Hepatocyte (in vitro differentiated cells): ENCODE measurements at regions not wholly inside any gene's neighbourhood (a gene's known extent, or its start where the extent isn't known, plus 50 kb on each side); places are given as distances from the start of the nearest gene placed in this dataset.
A peak's percentile ranks its signal among the peaks of the same experiment; 100 is the strongest.
"Not testable (repeated sequence)": the region's sequence is repeated elsewhere in the genome, so short reads cannot be mapped to it uniquely, and the experiment has no call there.

Experiments
- DNase-seq: peaks from one replicate; pipeline ENCODE4 v3.0.0-alpha.2; 2016; ENCODE audit warnings: low spot score
- H2AFZ ChIP-seq: fragments of 200-600 bp; sonication (generic); 2 replicates; pipeline ENCODE4 v1.6.0; 2016; ENCODE audit warnings: antibody characterized with exemption, mild to moderate bottlenecking
- H3K27ac ChIP-seq: fragments of 200-600 bp; sonication (generic); 2 replicates; pipeline ENCODE4 v1.5.1; 2016; ENCODE audit warnings: mild to moderate bottlenecking
- H3K27me3 ChIP-seq: fragments of 200-600 bp; sonication (generic); 2 replicates; pipeline ENCODE4 v1.6.1; 2016
- H3K36me3 ChIP-seq: fragments of 200-600 bp; sonication (generic); replicated peaks from 2 replicates; pipeline ENCODE4 v1.5.1; 2016; ENCODE audit warnings: low read depth; ENCODE audit not compliant: insufficient read depth
- H3K4me1 ChIP-seq: fragments of 200-600 bp; sonication (generic); 2 replicates; pipeline ENCODE4 v1.5.1; 2016; ENCODE audit warnings: mild to moderate bottlenecking, moderate library complexity; ENCODE audit not compliant: insufficient read depth
- H3K4me2 ChIP-seq: fragments of 200-600 bp; sonication (generic); 2 replicates; pipeline ENCODE4 v1.6.0; 2016
- H3K4me3 ChIP-seq: fragments of 200-600 bp; sonication (generic); 2 replicates; pipeline ENCODE4 v1.5.1; 2016; ENCODE audit warnings: mild to moderate bottlenecking
- H3K79me2 ChIP-seq: fragments of 200-600 bp; sonication (generic); 2 replicates; pipeline ENCODE4 v1.6.0; 2017; ENCODE audit warnings: mild to moderate bottlenecking
- H3K9me2 ChIP-seq: fragments of 200-600 bp; sonication (generic); replicated peaks from 2 replicates; pipeline ENCODE4 v1.6.0; 2017; ENCODE audit warnings: mild to moderate bottlenecking; ENCODE audit not compliant: insufficient read depth
- H3K9me3 ChIP-seq: fragments of 200-600 bp; sonication (generic); 2 replicates; pipeline ENCODE4 v1.5.1; 2016; ENCODE audit warnings: low read depth, mild to moderate bottlenecking
- H4K20me1 ChIP-seq: fragments of 200-600 bp; sonication (generic); 2 replicates; pipeline ENCODE4 v1.6.0; 2016; ENCODE audit warnings: mild to moderate bottlenecking; ENCODE audit not compliant: insufficient read depth, poor library complexity, severe bottlenecking
- CTCF ChIP-seq: fragments of 200-600 bp; sonication (generic); IDR thresholded peaks from 2 replicates; pipeline ENCODE4 v1.5.1; 2016; ENCODE audit warnings: antibody characterized with exemption, mild to moderate bottlenecking; ENCODE audit not compliant: poor library complexity
- EZH2 ChIP-seq: fragments of 200-600 bp; sonication (generic); IDR thresholded peaks from 2 replicates; pipeline ENCODE4 v1.6.1; 2016; ENCODE audit warnings: antibody characterized with exemption, mild to moderate bottlenecking, borderline replicate concordance
- EZH2phosphoT487 ChIP-seq: fragments of 200-600 bp; sonication (generic); IDR thresholded peaks from one replicate; pipeline ENCODE4 v1.6.1; 2018; ENCODE audit warnings: antibody characterized with exemption, mild to moderate bottlenecking, low read depth, moderate library complexity; ENCODE audit not compliant: unreplicated experiment, severe bottlenecking
- WGBS: methylation state at CpG from one replicate; pipeline ENCODE4 v1.1.6; 2016; ENCODE audit warnings: low lambda C conversion rate; ENCODE audit errors: missing lambda C conversion rate; 5-methylcytosine and 5-hydroxymethylcytosine counted together

GRCh38 chr18:43965691-43966090 is 688.4 kb upstream of the SYT4 start:
- Histone ChIP-seq H3K27ac (no peak overlapping the region), H3K27me3 (no peaks in the 10 kb centered on the region), H3K9me3 (no peaks in the 10 kb centered on the region), H3K36me3 (no peaks in the 10 kb centered on the region), H2AFZ (no peak overlapping the region), H3K9me2 (no peaks in the 10 kb centered on the region), H4K20me1 (no peaks in the 10 kb centered on the region), H3K4me3 (no peak overlapping the region), H3K79me2 (no peaks in the 10 kb centered on the region), H3K4me1 (no peaks in the 10 kb centered on the region), H3K4me2 (no peak overlapping the region)
- TF ChIP-seq EZH2 (no peak), EZH2phosphoT487 (no peak), CTCF (no peak)
- no peak for DNase-seq
- WGBS = 82% methylated on average over 4 of the region's 4 CpGs

GRCh38 chr18:43970656-43971055 is 693.4 kb upstream of the SYT4 start:
- Histone ChIP-seq H3K4me1 (no peaks in the 10 kb centered on the region), H3K27me3 (no peaks in the 10 kb centered on the region), H3K4me2 (no peak overlapping the region), H3K79me2 (no peaks in the 10 kb centered on the region), H4K20me1 (no peaks in the 10 kb centered on the region), H3K9me3 (no peaks in the 10 kb centered on the region), H3K4me3 (no peak overlapping the region), H3K36me3 (no peaks in the 10 kb centered on the region), H3K27ac (no peak overlapping the region), H3K9me2 (no peaks in the 10 kb centered on the region), H2AFZ (no peak overlapping the region)
- TF ChIP-seq EZH2phosphoT487 (no peak), EZH2 (no peak), CTCF (no peak)
- WGBS = 99% methylated on average over 4 of the region's 4 CpGs
- no peak for DNase-seq

DNA sequence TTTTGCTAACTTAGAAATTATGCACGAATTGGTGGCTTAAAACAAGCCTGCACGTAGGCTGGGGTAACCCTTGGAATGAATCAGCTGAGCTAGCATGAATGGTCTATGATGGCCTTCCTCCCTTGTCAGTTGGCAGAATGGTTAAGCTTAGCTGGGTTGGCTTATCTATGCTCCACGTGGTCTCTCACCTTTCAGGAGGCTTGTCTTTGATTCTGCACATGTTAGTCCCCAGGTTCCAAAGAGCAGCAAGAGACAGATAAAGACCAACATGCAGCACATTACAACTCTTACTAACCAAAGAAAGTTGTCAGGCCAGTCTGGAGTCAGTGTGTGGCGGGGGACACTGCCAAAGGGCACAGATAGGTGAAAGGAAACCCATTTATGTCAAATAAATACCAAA is 700.9 kb upstream of the SYT4 start:
- no peaks in the 10 kb centered on the region for H3K79me2 ChIP-seq
- H3K4me3 ChIP-seq = no peak overlapping the region
- H3K9me3 ChIP-seq = no peaks in the 10 kb centered on the region
- TF ChIP-seq CTCF (no peak), EZH2phosphoT487 (no peak), EZH2 (no peak)
- WGBS = 66% methylated on average over 4 of the region's 4 CpGs
- no peaks in the 10 kb centered on the region for H3K27me3 ChIP-seq
- H4K20me1 ChIP-seq = no peaks in the 10 kb centered on the region
- no peak overlapping the region for H2AFZ ChIP-seq
- no peaks in the 10 kb centered on the region for H3K4me1 ChIP-seq
- no peak overlapping the region for H3K4me2 ChIP-seq
- DNase-seq = peak; percentile 38
- no peaks in the 10 kb centered on the region for H3K36me3 ChIP-seq
- no peak overlapping the region for H3K27ac ChIP-seq
- no peaks in the 10 kb centered on the region for H3K9me2 ChIP-seq

DNA sequence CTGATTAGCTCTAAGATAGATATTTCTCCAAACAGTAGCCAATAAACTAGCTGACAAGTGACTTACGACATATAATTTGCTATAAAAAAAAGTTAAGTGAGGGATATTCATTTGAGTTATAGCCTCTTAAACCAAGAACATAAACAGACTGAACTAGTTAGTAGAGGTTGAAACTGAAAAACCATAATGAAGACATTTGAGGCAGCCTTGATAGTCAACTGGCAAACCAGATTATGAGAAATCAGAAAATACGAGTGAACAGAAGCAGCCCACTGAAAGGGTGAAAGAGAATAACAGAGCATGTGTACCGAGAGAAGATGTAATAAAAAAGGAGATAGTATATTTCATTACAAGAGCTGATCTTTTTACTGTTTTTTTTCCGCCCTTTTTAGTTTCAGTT is 698.1 kb upstream of the SETBP1 start:
- H3K4me3 ChIP-seq = no peak overlapping the region
- no peaks in the 10 kb centered on the region for H3K79me2 ChIP-seq
- H3K4me1 ChIP-seq = no peaks in the 10 kb centered on the region
- H3K9me3 ChIP-seq = no peaks in the 10 kb centered on the region
- no peak overlapping the region for H3K27ac ChIP-seq
- no peaks in the 10 kb centered on the region for H3K27me3 ChIP-seq
- TF ChIP-seq CTCF (no peak), EZH2phosphoT487 (no peak), EZH2 (no peak)
- no peaks in the 10 kb centered on the region for H3K9me2 ChIP-seq
- DNase-seq = no peak
- no peaks in the 10 kb centered on the region for H3K36me3 ChIP-seq
- no peak overlapping the region for H2AFZ ChIP-seq
- WGBS = 66% methylated on average over 4 of the region's 4 CpGs
- no peaks in the 10 kb centered on the region for H4K20me1 ChIP-seq
- no peak overlapping the region for H3K4me2 ChIP-seq

GRCh38 chr18:43987061-43987460 is 693.6 kb upstream of the SETBP1 start:
- not testable (repeated sequence) for H3K4me2 ChIP-seq, H3K27ac ChIP-seq, H4K20me1 ChIP-seq, DNase-seq, H3K79me2 ChIP-seq, H3K4me1 ChIP-seq, H3K27me3 ChIP-seq, H3K9me3 ChIP-seq, H3K36me3 ChIP-seq, H3K4me3 ChIP-seq, H2AFZ ChIP-seq, H3K9me2 ChIP-seq
- WGBS = 83% methylated on average over 4 of the region's 4 CpGs
